Amniotic stem cell (primary cell): ENCODE measurements at regions not wholly inside any gene's neighbourhood (a gene's known extent, or its start where the extent isn't known, plus 50 kb on each side); places are given as distances from the start of the nearest gene placed in this dataset.
A peak's percentile ranks its signal among the peaks of the same experiment; 100 is the strongest.

Experiments
- DNase-seq: peaks from one replicate; lab custom pipeline; 2025; lab: John Stamatoyannopoulos, UW

- no peak for DNase-seq
These were observed 332.6 kb downstream of the SLC16A7 start for GRCh38 chr12:59928416-59928815.

GRCh38 chr12:59929110-59929509 is 333.3 kb downstream of the SLC16A7 start:
- DNase-seq, result peak; percentile 25

- no peak for DNase-seq
These were observed 338.7 kb downstream of the SLC16A7 start for GRCh38 chr12:59934486-59934885.

GRCh38 chr12:59936534-59936933 is 340.7 kb downstream of the SLC16A7 start:
- no peak for DNase-seq

- DNase-seq, result no peak
These were observed 341.3 kb downstream of the SLC16A7 start for GRCh38 chr12:59937148-59937547.

GRCh38 chr12:59938190-59938962 is 342.5 kb downstream of the SLC16A7 start:
- DNase-seq, result no peak

- no peak for DNase-seq
These were observed 345.0 kb downstream of the SLC16A7 start for GRCh38 chr12:59940631-59941342.

- no peak for DNase-seq
These were observed 345.6 kb downstream of the SLC16A7 start for GRCh38 chr12:59941461-59941860.

- DNase-seq, result no peak
These were observed 348.3 kb downstream of the SLC16A7 start for GRCh38 chr12:59944177-59944576.

GRCh38 chr12:59946635-59947034 is 350.8 kb downstream of the SLC16A7 start:
- no peak for DNase-seq

GRCh38 chr12:59963546-59963945 is 367.7 kb downstream of the SLC16A7 start:
- no peak for DNase-seq

- no peak for DNase-seq
These were observed 377.1 kb downstream of the SLC16A7 start for GRCh38 chr12:59972905-59973304.

GRCh38 chr12:59973515-59973914 is 377.7 kb downstream of the SLC16A7 start:
- no peak for DNase-seq

GRCh38 chr12:59977779-59978178 is 381.9 kb downstream of the SLC16A7 start:
- no peak for DNase-seq

- no peak for DNase-seq
These were observed 384.6 kb downstream of the SLC16A7 start for GRCh38 chr12:59980476-59980875.

- DNase-seq, result no peak
These were observed 403.5 kb downstream of the SLC16A7 start for GRCh38 chr12:59999291-59999690.

GRCh38 chr12:60010486-60010885 is 414.7 kb downstream of the SLC16A7 start:
- no peak for DNase-seq

- DNase-seq, result no peak
These were observed 416.8 kb downstream of the SLC16A7 start for GRCh38 chr12:60012659-60013058.

GRCh38 chr12:60014436-60014835 is 418.6 kb downstream of the SLC16A7 start:
- DNase-seq, result no peak

GRCh38 chr12:60020068-60020467 is 424.2 kb downstream of the SLC16A7 start:
- no peak for DNase-seq

- DNase-seq, result no peak
These were observed 425.4 kb downstream of the SLC16A7 start for GRCh38 chr12:60021235-60021634.

GRCh38 chr12:60027266-60027665 is 431.4 kb downstream of the SLC16A7 start:
- no peak for DNase-seq

GRCh38 chr12:60034147-60034546 is 438.3 kb downstream of the SLC16A7 start:
- DNase-seq, result no peak

GRCh38 chr12:60035835-60036234 is 440.0 kb downstream of the SLC16A7 start:
- no peak for DNase-seq
